Large intestine (tissue), 3 donors: ENCODE measurements at regions not wholly inside any gene's neighbourhood (a gene's known extent, or its start where the extent isn't known, plus 50 kb on each side); places are given as distances from the start of the nearest gene placed in this dataset.

Experiments used
- DNase-seq, 2 donors: peaks; one replicate each; pipeline versions ENCODE4 v3.0.0 to v3.0.0-alpha.2; 2013
- H3K27ac ChIP-seq: one replicate; pipeline ENCODE4 v1.5.1; 2013; ENCODE audit warnings: low read length
- H3K27me3 ChIP-seq: 2 replicates; pipeline ENCODE4 v1.6.1; 2013; ENCODE audit warnings: low read length; ENCODE audit not compliant: control insufficient read depth, insufficient read depth
- H3K36me3 ChIP-seq: 2 replicates; pipeline ENCODE4 v1.6.1; 2013; ENCODE audit warnings: low read length; ENCODE audit not compliant: control insufficient read depth, insufficient read depth
- H3K4me1 ChIP-seq: one replicate; pipeline ENCODE4 v1.6.1; 2013; ENCODE audit warnings: low read length; ENCODE audit not compliant: control insufficient read depth, insufficient read depth
- H3K4me3 ChIP-seq: one replicate; pipeline ENCODE4 v1.5.1; 2013; ENCODE audit warnings: low read length
- H3K9me3 ChIP-seq: one replicate; pipeline ENCODE4 v1.6.1; 2013; ENCODE audit warnings: mild to moderate bottlenecking, low read depth, low read length, moderate library complexity; ENCODE audit not compliant: control insufficient read depth
- WGBS: methylation state at CpG from one replicate; pipeline ENCODE4 v1.1.5; 2013; ENCODE audit warnings: low lambda C conversion rate; ENCODE audit not compliant: insufficient coverage; 5-methylcytosine and 5-hydroxymethylcytosine counted together

- WGBS: no CpG with 5 or more reads among the region's 2 CpGs
Observed at GRCh38 chr18:40678318-40678717, 1276.7 kb upstream of the PIK3C3 start.

GRCh38 chr18:40676668-40677067, 1278.4 kb upstream of the PIK3C3 start:
- Histone ChIP-seq H3K4me3 (no peak overlapping the region), H3K27ac (no peak overlapping the region), H3K9me3 (no peaks in the 10 kb centered on the region), H3K4me1 (no peaks in the 10 kb centered on the region), H3K27me3 (no peaks in the 10 kb centered on the region), H3K36me3 (no peaks in the 10 kb centered on the region)
- DNase-seq: no peak
- WGBS: 40% methylated on average over 1 of the region's 1 CpG

More at GRCh38 chr18:40678318-40678717, 1276.7 kb upstream of the PIK3C3 start:
- DNase-seq: no peak
- H3K9me3 ChIP-seq: no peaks in the 10 kb centered on the region
- no peaks in the 10 kb centered on the region for H3K27me3 ChIP-seq
- H3K27ac ChIP-seq: no peak overlapping the region
- no peak overlapping the region for H3K4me3 ChIP-seq
- no peaks in the 10 kb centered on the region for H3K4me1 ChIP-seq
- H3K36me3 ChIP-seq: no peaks in the 10 kb centered on the region

- Histone ChIP-seq H3K27me3 (no peaks in the 10 kb centered on the region), H3K4me3 (no peak overlapping the region), H3K4me1 (no peaks in the 10 kb centered on the region), H3K27ac (no peak overlapping the region), H3K36me3 (no peaks in the 10 kb centered on the region), H3K9me3 (no peaks in the 10 kb centered on the region)
- DNase-seq: no peak
- WGBS: 80% methylated on average over 1 of the region's 3 CpGs
Observed at GRCh38 chr18:40673150-40673549, 1281.9 kb upstream of the PIK3C3 start.

- H3K4me1 ChIP-seq: no peaks in the 10 kb centered on the region
- no peaks in the 10 kb centered on the region for H3K27me3 ChIP-seq
- no peak overlapping the region for H3K4me3 ChIP-seq
- H3K9me3 ChIP-seq: no peaks in the 10 kb centered on the region
- H3K36me3 ChIP-seq: no peaks in the 10 kb centered on the region
- no CpG with 5 or more reads among the region's 4 CpGs for WGBS
- no peak overlapping the region for H3K27ac ChIP-seq
- DNase-seq: no peak
Observed at GRCh38 chr18:40672590-40672989, 1282.4 kb upstream of the PIK3C3 start.

- no CpG with 5 or more reads among the region's 8 CpGs for WGBS
- H3K4me1 ChIP-seq: no peaks in the 10 kb centered on the region
- H3K36me3 ChIP-seq: no peaks in the 10 kb centered on the region
- no peak overlapping the region for H3K4me3 ChIP-seq
- no peak overlapping the region for H3K27ac ChIP-seq
- DNase-seq: no peak
- no peaks in the 10 kb centered on the region for H3K27me3 ChIP-seq
- H3K9me3 ChIP-seq: no peaks in the 10 kb centered on the region
Observed at GRCh38 chr18:40670668-40671375, 1284.2 kb upstream of the PIK3C3 start.

- Histone ChIP-seq H3K27me3 (no peaks in the 10 kb centered on the region), H3K36me3 (no peaks in the 10 kb centered on the region), H3K4me1 (no peaks in the 10 kb centered on the region), H3K27ac (no peak overlapping the region), H3K9me3 (no peaks in the 10 kb centered on the region), H3K4me3 (no peak overlapping the region)
- WGBS: no CpG with 5 or more reads among the region's 16 CpGs
- DNase-seq: no peak
Observed at GRCh38 chr18:40662898-40663437, 1292.1 kb upstream of the PIK3C3 start.

GRCh38 chr18:40653682-40654081, 1301.4 kb upstream of the PIK3C3 start:
- no peak overlapping the region for H3K27ac ChIP-seq
- WGBS: no CpG with 5 or more reads among the region's 1 CpG
- no peaks in the 10 kb centered on the region for H3K36me3 ChIP-seq
- no peak overlapping the region for H3K4me3 ChIP-seq
- H3K9me3 ChIP-seq: no peaks in the 10 kb centered on the region
- no peaks in the 10 kb centered on the region for H3K4me1 ChIP-seq
- DNase-seq: no peak
- H3K27me3 ChIP-seq: no peaks in the 10 kb centered on the region

- Histone ChIP-seq H3K27ac (no peak overlapping the region), H3K36me3 (no peaks in the 10 kb centered on the region), H3K4me3 (no peak overlapping the region), H3K9me3 (no peaks in the 10 kb centered on the region), H3K4me1 (no peaks in the 10 kb centered on the region), H3K27me3 (no peaks in the 10 kb centered on the region)
- DNase-seq: no peak
- WGBS: no CpG with 5 or more reads among the region's 1 CpG
Observed at GRCh38 chr18:40652321-40652720, 1302.7 kb upstream of the PIK3C3 start.

- 80% methylated on average over 1 of the region's 3 CpGs for WGBS
- Histone ChIP-seq H3K27ac (no peak overlapping the region), H3K4me1 (no peaks in the 10 kb centered on the region), H3K4me3 (no peak overlapping the region), H3K9me3 (no peaks in the 10 kb centered on the region), H3K27me3 (no peaks in the 10 kb centered on the region), H3K36me3 (no peaks in the 10 kb centered on the region)
- no peak for DNase-seq
Observed at GRCh38 chr18:40651163-40651562, 1303.9 kb upstream of the PIK3C3 start.

- DNase-seq: no peak
- H3K36me3 ChIP-seq: no peaks in the 10 kb centered on the region
- no peaks in the 10 kb centered on the region for H3K27me3 ChIP-seq
- H3K4me1 ChIP-seq: no peaks in the 10 kb centered on the region
- no peaks in the 10 kb centered on the region for H3K9me3 ChIP-seq
- no CpG with 5 or more reads among the region's 4 CpGs for WGBS
- H3K4me3 ChIP-seq: no peak overlapping the region
- H3K27ac ChIP-seq: no peak overlapping the region
Observed at GRCh38 chr18:40642692-40643229, 1312.3 kb upstream of the PIK3C3 start.

- no peaks in the 10 kb centered on the region for H3K9me3 ChIP-seq
- no peak overlapping the region for H3K27ac ChIP-seq
- H3K27me3 ChIP-seq: no peaks in the 10 kb centered on the region
- H3K4me1 ChIP-seq: no peaks in the 10 kb centered on the region
- 100% methylated on average over 2 of the region's 3 CpGs for WGBS
- H3K36me3 ChIP-seq: no peaks in the 10 kb centered on the region
- H3K4me3 ChIP-seq: no peak overlapping the region
- no peak for DNase-seq
Observed at GRCh38 chr18:40631319-40631718, 1323.7 kb upstream of the PIK3C3 start.
